CD4-positive, alpha-beta T cell treated with Interferon gamma for 1 hour (primary cell): ENCODE measurements at regions not wholly inside any gene's neighbourhood (a gene's known extent, or its start where the extent isn't known, plus 50 kb on each side); places are given as distances from the start of the nearest gene placed in this dataset.

Experiments
- DNase-seq: peaks from one replicate; pipeline ENCODE4 v3.0.0-alpha.2; 2020

GRCh38 chr7:106606120-106606519 is 54.8 kb downstream of the CCDC71L start:
- no peak for DNase-seq

DNA sequence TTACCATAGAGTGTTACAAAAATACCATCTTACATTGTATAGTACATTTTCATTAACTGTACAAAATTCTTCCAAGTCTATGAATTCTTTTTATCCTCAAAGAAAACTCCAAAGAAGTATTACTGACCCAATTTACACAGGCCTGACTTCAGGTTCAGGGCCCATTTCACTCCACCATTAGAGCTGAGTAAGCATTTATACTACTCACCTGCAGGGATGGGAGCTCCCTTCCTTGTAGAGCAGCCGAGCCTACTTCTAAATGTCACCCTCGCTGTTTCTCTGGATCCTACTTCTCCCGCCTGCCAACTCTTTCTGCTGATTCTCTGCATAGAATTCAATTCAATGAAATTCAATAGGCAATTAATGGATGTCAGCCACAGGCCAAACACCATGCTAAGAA is 56.0 kb downstream of the CCDC71L start:
- DNase-seq = no peak

DNA sequence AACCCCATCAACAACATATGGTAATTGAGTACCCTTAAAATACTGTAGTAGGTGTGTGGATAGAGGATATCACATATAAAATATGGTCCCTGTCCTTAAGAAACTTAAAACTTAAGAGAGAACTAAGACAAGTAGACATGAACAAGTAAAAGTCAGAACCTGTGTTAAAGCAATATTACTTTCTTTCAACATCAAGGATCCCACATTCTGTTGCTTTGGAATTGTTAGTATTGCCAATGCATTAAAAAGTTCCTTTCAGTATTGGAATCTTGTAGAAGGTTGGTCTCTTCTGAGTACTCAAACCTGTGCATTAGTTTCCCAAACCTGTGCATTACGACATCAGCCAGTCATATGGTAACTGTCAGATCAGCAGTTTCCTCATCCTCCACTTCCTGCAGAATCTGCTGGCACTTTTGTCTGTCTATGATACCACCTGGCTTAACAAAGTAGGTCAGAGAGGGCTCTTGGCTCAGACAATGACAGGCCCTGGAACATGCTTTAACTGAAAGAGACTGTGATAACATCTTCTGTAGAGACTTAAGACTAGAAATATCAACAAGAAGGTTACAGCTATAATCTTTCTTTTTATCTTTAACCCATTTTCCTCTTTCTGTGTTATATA is 56.5 kb downstream of the CCDC71L start:
- no peak for DNase-seq

DNA sequence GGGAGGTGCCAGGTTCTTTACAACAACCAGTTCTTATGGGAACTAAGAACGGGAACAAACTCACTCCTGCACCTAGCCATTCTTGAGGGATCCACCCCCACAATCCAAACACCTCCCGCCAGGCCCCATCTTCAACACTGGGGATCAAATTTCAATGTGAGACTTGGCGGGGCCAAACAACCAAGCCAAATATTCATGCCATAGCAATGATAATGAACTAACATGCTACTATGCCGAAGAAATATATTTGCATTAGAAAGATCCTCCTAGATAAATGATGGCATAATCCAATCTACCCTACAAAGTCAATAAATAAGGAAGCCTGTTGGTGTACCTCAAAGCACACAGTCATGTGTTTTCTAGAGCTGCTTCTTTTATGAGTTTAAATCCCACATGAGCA is 57.6 kb downstream of the CCDC71L start:
- no peak for DNase-seq

GRCh38 chr7:106602062-106602461 is 58.9 kb downstream of the CCDC71L start:
- DNase-seq = no peak

DNA sequence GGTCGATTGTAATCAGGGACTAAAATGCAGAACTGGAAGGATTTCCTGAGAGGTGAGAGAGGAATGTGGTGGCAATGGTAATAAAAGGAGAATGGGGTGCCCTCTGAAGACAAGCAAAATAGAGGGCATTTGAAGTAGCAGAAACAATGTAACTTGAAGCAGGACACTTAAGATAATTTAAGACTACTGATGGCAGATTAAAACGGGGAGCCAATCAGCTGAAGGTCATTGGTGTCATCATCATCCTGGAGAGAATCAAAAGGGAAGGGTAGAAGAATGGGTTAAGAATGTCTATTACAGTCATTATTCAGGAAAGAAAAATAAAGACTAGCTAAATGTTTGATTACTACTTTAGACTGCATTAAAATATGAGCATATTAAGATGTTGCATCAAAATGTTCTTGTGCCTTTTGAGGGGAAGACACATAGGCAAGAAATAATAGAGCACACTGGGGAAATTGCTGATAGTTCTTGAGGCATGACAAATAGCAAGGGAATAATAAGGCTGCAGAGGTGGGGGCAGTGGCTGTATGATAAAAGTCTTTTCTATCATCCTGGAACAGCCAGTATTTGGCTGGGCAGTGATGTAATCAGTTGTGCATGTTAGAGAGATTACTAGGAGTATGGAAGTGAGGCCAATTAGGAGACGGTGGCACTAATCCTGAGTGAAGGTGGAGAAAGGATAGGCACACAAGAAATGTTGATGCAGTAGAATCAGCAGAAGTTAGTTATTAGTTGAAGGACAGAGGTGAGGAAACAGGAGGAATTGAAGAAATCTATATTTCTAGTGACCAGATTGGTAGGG is 60.2 kb downstream of the CCDC71L start:
- no peak for DNase-seq

DNA sequence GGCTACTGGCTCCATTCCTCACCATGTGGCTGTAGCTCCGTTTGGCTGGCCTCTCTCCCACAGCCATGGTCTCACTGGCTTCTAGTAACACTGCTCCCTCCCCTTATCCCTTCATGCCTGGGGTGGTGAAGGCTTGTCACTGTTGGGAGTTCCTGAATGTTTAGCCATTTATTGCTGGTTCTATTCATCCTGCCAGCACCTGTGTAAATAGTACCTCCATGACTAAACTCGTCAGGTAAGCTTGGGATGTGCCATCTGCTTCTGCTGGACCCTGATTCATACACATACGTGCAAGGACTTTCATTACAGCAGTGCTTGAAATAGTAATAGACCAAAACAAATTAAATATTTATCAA is 61.6 kb downstream of the CCDC71L start:
- DNase-seq = no peak

DNA sequence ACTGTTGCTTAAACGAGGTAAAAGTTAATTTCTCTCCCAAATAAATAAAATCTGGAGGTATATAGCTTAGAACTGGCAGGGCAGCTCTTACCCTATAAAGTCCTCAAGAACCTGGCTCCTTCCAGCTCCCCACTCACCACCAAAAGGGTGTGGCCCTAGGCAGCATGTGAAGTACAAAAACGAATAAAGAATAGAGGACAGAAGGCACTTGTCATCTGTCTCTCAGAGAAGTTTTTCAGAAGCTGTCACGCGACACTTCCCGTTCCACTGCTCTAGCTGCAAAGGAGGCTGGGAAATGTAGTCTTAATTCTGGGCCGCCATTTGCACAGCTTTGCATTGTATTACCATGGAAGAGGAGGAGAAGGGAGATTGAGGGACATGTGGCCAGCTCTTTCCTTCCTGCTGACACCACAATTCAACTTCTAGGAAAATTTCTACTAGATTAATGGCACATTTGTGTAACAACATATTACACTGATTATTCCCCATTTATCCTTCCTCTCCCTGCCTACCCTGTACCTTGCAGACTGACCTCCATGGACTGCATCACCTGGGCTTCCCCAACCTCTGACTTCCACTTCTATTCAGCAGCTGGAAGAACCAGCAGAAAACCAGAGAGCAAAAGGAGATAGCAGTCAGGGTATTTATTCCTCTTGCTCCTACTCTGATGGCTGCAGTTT is 62.2 kb downstream of the CCDC71L start:
- DNase-seq = peak; percentile 76

GRCh38 chr7:106597751-106598546 is 63.0 kb downstream of the CCDC71L start:
- no peak for DNase-seq

- no peak for DNase-seq
These were observed 63.9 kb downstream of the CCDC71L start for GRCh38 chr7:106597014-106597413.

- DNase-seq = no peak
These were observed 65.0 kb downstream of the CCDC71L start for GRCh38 chr7:106595922-106596321.

DNA sequence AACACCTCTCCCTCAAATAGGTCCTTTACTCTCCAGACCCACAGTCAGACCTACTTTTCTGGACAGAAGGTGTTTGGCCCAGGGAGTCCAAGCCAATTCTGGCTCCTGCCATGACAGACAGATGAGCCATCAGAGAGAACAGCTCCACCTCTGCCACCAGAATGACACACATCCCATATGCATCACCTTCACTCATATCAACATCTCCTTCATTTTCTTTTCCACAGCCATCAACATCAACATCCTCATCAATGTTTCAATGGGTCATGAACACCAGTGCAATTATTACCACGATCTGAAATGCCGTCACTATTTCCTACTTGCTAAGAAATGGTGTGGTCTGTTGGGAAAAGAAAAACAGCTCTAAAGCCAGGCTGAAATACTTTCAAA is 67.9 kb downstream of the CCDC71L start:
- no peak for DNase-seq

GRCh38 chr7:106592282-106593027 is 68.5 kb downstream of the CCDC71L start:
- no peak for DNase-seq

- no peak for DNase-seq
These were observed 69.8 kb downstream of the CCDC71L start for GRCh38 chr7:106591146-106591545.

DNA sequence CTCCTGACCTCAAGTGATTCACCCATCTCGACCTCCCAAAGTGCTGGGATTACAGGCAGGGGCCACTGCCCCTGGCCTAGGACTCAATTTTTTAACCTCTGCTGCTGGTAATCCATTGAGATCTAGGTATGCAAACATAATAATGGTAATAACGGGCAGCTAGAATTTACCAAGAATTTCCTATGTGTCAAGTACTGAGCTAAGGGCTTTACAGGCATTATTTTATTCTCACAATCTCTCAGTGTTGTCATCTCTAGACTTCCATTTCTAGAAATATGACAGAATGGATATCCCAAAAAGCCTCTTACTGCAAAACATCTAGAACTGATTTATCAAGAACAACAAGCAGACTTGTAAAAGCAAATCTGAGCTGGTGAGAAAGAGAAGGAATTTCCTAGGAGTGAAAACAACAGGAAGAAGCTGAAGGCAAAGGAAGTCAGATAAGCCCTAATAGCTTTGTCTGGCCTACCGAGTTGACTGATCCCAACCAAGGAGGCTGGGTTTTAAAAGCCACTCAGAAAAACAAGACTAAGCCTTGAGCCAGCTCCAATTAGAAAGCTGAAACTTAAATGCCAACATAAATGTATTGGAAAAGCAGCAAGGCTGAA is 70.6 kb downstream of the CCDC71L start:
- no peak for DNase-seq

GRCh38 chr7:106589198-106589879 is 71.6 kb downstream of the CCDC71L start:
- no peak for DNase-seq

GRCh38 chr7:106588422-106589197 is 72.3 kb downstream of the CCDC71L start:
- DNase-seq = no peak

DNA sequence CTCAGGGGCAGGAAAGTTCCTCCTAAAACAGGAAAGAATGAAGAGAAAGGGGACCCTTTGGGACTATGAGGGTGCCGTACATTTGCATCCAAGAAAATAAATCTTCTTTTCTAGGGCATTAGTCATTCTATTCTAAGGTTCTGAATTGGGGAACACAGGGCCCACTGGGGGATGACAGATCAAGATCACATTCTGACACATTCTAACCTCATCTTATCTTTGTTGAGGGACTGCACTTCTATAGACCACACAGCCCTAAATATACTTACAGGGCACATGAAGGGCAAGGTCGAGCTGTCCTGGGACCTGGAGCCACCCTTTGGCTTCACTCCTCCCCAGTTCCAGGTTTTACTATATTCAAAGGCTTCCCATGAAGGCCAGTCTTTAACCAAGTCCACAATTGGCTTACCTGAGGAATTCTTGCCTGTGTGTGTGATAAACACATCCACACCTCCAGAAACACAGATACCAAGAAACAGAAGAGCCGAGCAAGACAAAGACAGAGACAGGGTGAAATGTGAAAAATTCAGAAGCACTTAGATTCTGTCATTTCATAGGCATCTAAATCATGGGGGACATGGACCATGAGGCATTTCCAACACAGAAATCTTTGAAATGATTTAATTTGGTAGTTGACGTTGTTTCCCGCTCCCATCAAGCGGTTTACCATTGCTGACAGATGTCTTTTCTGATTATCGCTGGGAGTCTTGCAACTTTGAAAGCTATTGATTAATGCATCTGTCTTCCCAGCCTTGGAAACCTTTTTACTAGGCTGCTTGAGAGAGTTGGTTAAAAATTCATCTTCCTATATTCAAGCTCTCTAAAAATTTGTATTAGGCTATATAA is 75.8 kb downstream of the CCDC71L start:
- DNase-seq = no peak
